Mammary epithelial cell (primary cell): ENCODE measurements at regions not wholly inside any gene's neighbourhood (a gene's known extent, or its start where the extent isn't known, plus 50 kb on each side); places are given as distances from the start of the nearest gene placed in this dataset.

ENCODE experiments used
- CTCF ChIP-seq, 2 donors: IDR thresholded peaks in 1 of 2; conservative IDR thresholded peaks in 1 of 2; 2 replicates each; pipeline ENCODE4 v1.5.1; 2011 to 2012; ENCODE audit warnings: inconsistent platforms in 2 of 2, low read length in 2 of 2, mild to moderate bottlenecking in 2 of 2, control low read depth in 1 of 2, low read depth in 1 of 2; ENCODE audit not compliant: insufficient read depth in 1 of 2; ENCODE audit errors: extremely low read depth in 1 of 2
- EZH2 ChIP-seq: IDR thresholded peaks from 2 replicates; pipeline ENCODE4 v1.6.1; 2012; ENCODE audit warnings: low read length, inconsistent platforms, borderline replicate concordance

GRCh38 chr2:486371-486770 lies 190.8 kb downstream of the TMEM18 start:
- TF ChIP-seq CTCF (conservative IDR thresholded peaks at IDR 0.05 in 1 of 2, IDR thresholded peaks at IDR 0.05 in 1 of 2; ENCODE audit: extremely low read depth in 1 of 2, insufficient read depth in 1 of 2, low read depth in 1 of 2, low read length in 2 of 2) (no peak), EZH2 (no peak)
